Uterus (tissue), 2 donors: ENCODE measurements at regions not wholly inside any gene's neighbourhood (a gene's known extent, or its start where the extent isn't known, plus 50 kb on each side); places are given as distances from the start of the nearest gene placed in this dataset.

Experiments
- CTCF ChIP-seq, 4 experiments: fragments of 200-600 bp in 2 of 4; fragments of 450-650 bp in 2 of 4; sonication (generic) in 2 of 4; IDR thresholded peaks; one replicate each; pipeline ENCODE4 v1.5.1; 2016 to 2019; ENCODE audit warnings: antibody characterized with exemption in 4 of 4, mild to moderate bottlenecking in 2 of 4, moderate library complexity in 1 of 4
- POLR2A ChIP-seq, 2 donors: fragments of 450-650 bp; IDR thresholded peaks; one replicate each; pipeline ENCODE4 v1.6.1; 2016; ENCODE audit warnings: antibody characterized with exemption in 2 of 2, mild to moderate bottlenecking in 1 of 2, moderate library complexity in 1 of 2

GRCh38 chr2:71879509-71880184 lies 268.0 kb downstream of the CYP26B1 start:
- TF ChIP-seq CTCF (IDR thresholded peaks at IDR 0.05) = no peak
- no peak for TF ChIP-seq POLR2A (IDR thresholded peaks at IDR 0.05)
